Esophagus muscularis mucosa (tissue), 4 donors: ENCODE measurements at regions not wholly inside any gene's neighbourhood (a gene's known extent, or its start where the extent isn't known, plus 50 kb on each side); places are given as distances from the start of the nearest gene placed in this dataset.

Source experiments
- CTCF ChIP-seq, 3 experiments: fragments of 200-600 bp in 2 of 3; fragments of 450-650 bp in 1 of 3; sonication (generic) in 2 of 3; IDR thresholded peaks; one replicate each; pipeline ENCODE4 v1.5.1; 2017 to 2019; ENCODE audit warnings: antibody characterized with exemption in 3 of 3, mild to moderate bottlenecking in 2 of 3, moderate library complexity in 1 of 3
- EP300 ChIP-seq: sonication (generic); formaldehyde crosslinking; IDR thresholded peaks from one replicate; pipeline ENCODE4 v1.6.1; 2017; ENCODE audit warnings: antibody characterized with exemption
- POLR2A ChIP-seq: fragments of 450-650 bp; IDR thresholded peaks from one replicate; pipeline ENCODE4 v1.6.1; 2017; ENCODE audit warnings: antibody characterized with exemption, moderate library complexity, mild to moderate bottlenecking, low read depth
- POLR2AphosphoS5 ChIP-seq, 2 donors: sonication (generic); formaldehyde crosslinking; IDR thresholded peaks; one replicate each; pipeline ENCODE4 v1.6.1; 2017; ENCODE audit warnings: antibody characterized with exemption in 2 of 2

- TF ChIP-seq EP300 (no peak), CTCF (IDR thresholded peaks at IDR 0.05) (no peak), POLR2AphosphoS5 (IDR thresholded peaks at IDR 0.05) (no peak), POLR2A (no peak)
Observed at GRCh38 chr12:28974883-28975282, 174.2 kb upstream of the FAR2 start.
